IMR-90 (cell line): ENCODE measurements at regions not wholly inside any gene's neighbourhood (a gene's known extent, or its start where the extent isn't known, plus 50 kb on each side); places are given as distances from the start of the nearest gene placed in this dataset.

Source experiments
- ATAC-seq: fragments of 200-7000 bp; cut with Tn5 transposase; 2 replicates; pipeline ENCODE4 v1.9.1; 2020; ENCODE audit warnings: low read depth, mild to moderate bottlenecking, moderate library complexity
- BruUV-seq: library from RNA; stranded (reverse); fragments of 400-500 nt; replicated peaks from 2 replicates; lab custom pipeline; 2021; lab: Mats Ljungman, UMichigan
- CTCF ChIA-PET: fragments of 300-600 bp; formaldehyde crosslinking; extraction: SDS; loops from one replicate; lab custom pipeline; 2021; ENCODE audit warnings: antibody characterized with exemption; lab: Yijun Ruan, JAX
- POLR2A ChIA-PET: fragments of 300-600 bp; sonication (Branson Sonifier 250); formaldehyde crosslinking; loops from one replicate; lab custom pipeline; 2022; ENCODE audit warnings: antibody characterized with exemption; ENCODE audit not compliant: unreplicated experiment; lab: Charles Lee
- DNase-seq: peaks from one replicate; pipeline ENCODE4 v3.0.0; 2013
- H2AFZ ChIP-seq: replicated peaks from 2 replicates; pipeline ENCODE3; 2013; ENCODE audit warnings: low read length, mild to moderate bottlenecking; ENCODE audit not compliant: poor library complexity
- H2AK5ac ChIP-seq: 2 replicates; pipeline ENCODE4 v1.6.1; 2013; ENCODE audit warnings: low read depth, low read length, inconsistent platforms
- H2AK9ac ChIP-seq: replicated peaks from 2 replicates; pipeline ENCODE3; 2013; ENCODE audit warnings: mild to moderate bottlenecking, low read depth, low read length, moderate library complexity; ENCODE audit not compliant: poor library complexity
- H2BK120ac ChIP-seq: 2 replicates; pipeline ENCODE4 v1.6.1; 2013; ENCODE audit warnings: low read depth, low read length, inconsistent platforms
- H2BK15ac ChIP-seq: 3 replicates; pipeline ENCODE4 v1.6.1; 2013; ENCODE audit warnings: low read depth, low read length, inconsistent platforms
- H2BK20ac ChIP-seq: 2 replicates; pipeline ENCODE4 v1.6.1; 2013; ENCODE audit warnings: low read depth, mild to moderate bottlenecking, inconsistent platforms, low read length, moderate library complexity
- H2BK5ac ChIP-seq: 2 replicates; pipeline ENCODE4 v1.6.1; 2013; ENCODE audit warnings: mild to moderate bottlenecking, low read depth, low read length, inconsistent platforms; ENCODE audit not compliant: poor library complexity, severe bottlenecking
- H3K14ac ChIP-seq: replicated peaks from 2 replicates; pipeline ENCODE4 v1.6.1; 2013; ENCODE audit warnings: low read depth, low read length, inconsistent platforms
- H3K18ac ChIP-seq: 2 replicates; pipeline ENCODE4 v1.6.1; 2013; ENCODE audit warnings: low read depth, low read length, control low read depth
- H3K23ac ChIP-seq: 2 replicates; pipeline ENCODE4 v1.6.1; 2013; ENCODE audit warnings: low read depth, low read length, inconsistent platforms
- H3K27ac ChIP-seq: 2 replicates; pipeline ENCODE4 v1.5.1; 2013; ENCODE audit warnings: mild to moderate bottlenecking, control low read depth, low read length; ENCODE audit not compliant: insufficient read depth
- H3K27me3 ChIP-seq: 2 replicates; pipeline ENCODE4 v1.6.1; 2013; ENCODE audit warnings: low read length; ENCODE audit not compliant: control insufficient read depth, insufficient read depth
- H3K36me3 ChIP-seq: 2 replicates; pipeline ENCODE4 v1.6.1; 2013; ENCODE audit warnings: low read length, mixed read lengths; ENCODE audit not compliant: control insufficient read depth, insufficient read depth
- H3K4ac ChIP-seq: 2 replicates; pipeline ENCODE4 v1.6.1; 2013; ENCODE audit warnings: low read depth, low read length, inconsistent platforms
- H3K4me1 ChIP-seq: 2 replicates; pipeline ENCODE4 v1.6.1; 2013; ENCODE audit warnings: low read length, mixed read lengths; ENCODE audit not compliant: control insufficient read depth, insufficient read depth
- H3K4me2 ChIP-seq: 2 replicates; pipeline ENCODE4 v1.6.1; 2013; ENCODE audit warnings: low read depth, mild to moderate bottlenecking, control low read depth, low read length, moderate library complexity
- H3K4me3 ChIP-seq: 2 replicates; pipeline ENCODE4 v1.5.1; 2013; ENCODE audit warnings: low read depth, mild to moderate bottlenecking, control low read depth, low read length, moderate library complexity; ENCODE audit not compliant: insufficient read depth
- H3K56ac ChIP-seq: 2 replicates; pipeline ENCODE4 v1.6.1; 2013; ENCODE audit warnings: low read length, inconsistent platforms; ENCODE audit not compliant: insufficient read depth; ENCODE audit errors: extremely low read depth
- H3K79me1 ChIP-seq, 2 experiments: 2 replicates each; pipeline ENCODE4 v1.6.1; 2013; ENCODE audit warnings: low read length in 2 of 2, inconsistent platforms in 1 of 2, low read depth in 1 of 2
- H3K9ac ChIP-seq: 2 replicates; pipeline ENCODE4 v1.6.1; 2013; ENCODE audit warnings: low read depth, low read length, control low read depth
- H3K9me1 ChIP-seq: 2 replicates; pipeline ENCODE4 v1.6.1; 2013; ENCODE audit warnings: low read length, inconsistent platforms; ENCODE audit not compliant: insufficient read depth
- H3K9me3 ChIP-seq: 2 replicates; pipeline ENCODE4 v1.6.1; 2013; ENCODE audit warnings: low read length; ENCODE audit not compliant: control insufficient read depth, insufficient read depth
- H4K20me1 ChIP-seq: 2 replicates; pipeline ENCODE4 v1.6.1; 2013; ENCODE audit warnings: low read length, inconsistent platforms; ENCODE audit not compliant: insufficient read depth
- H4K5ac ChIP-seq: 2 replicates; pipeline ENCODE4 v1.6.1; 2013; ENCODE audit warnings: mild to moderate bottlenecking, low read depth, low read length, control low read depth
- H4K8ac ChIP-seq, 2 experiments: 2 replicates each; pipeline ENCODE4 v1.6.1; 2013; ENCODE audit warnings: low read depth in 2 of 2, low read length in 2 of 2, control low read depth in 1 of 2, inconsistent platforms in 1 of 2
- H4K91ac ChIP-seq: 2 replicates; pipeline ENCODE4 v1.6.1; 2013; ENCODE audit warnings: low read depth, low read length, inconsistent platforms; ENCODE audit not compliant: insufficient read depth
- BHLHE40 ChIP-seq: fragments of 150-350 bp; IDR thresholded peaks from 2 replicates; pipeline ENCODE4 v1.6.1; 2016; ENCODE audit warnings: mild to moderate bottlenecking, low read depth, low read length
- CEBPB ChIP-seq: IDR thresholded peaks from 2 replicates; pipeline ENCODE4 v1.6.1; 2012; ENCODE audit warnings: low read depth, low read length, improper control_type of control experiment
- CHD1 ChIP-seq: IDR thresholded peaks from 2 replicates; pipeline ENCODE4 v1.6.1; 2012; ENCODE audit warnings: low read depth, low read length, improper control_type of control experiment
- FOS ChIP-seq: fragments of 150-350 bp; IDR thresholded peaks from 2 replicates; pipeline ENCODE4 v1.6.1; 2016; ENCODE audit warnings: low read depth, low read length
- MAFK ChIP-seq: IDR thresholded peaks from 2 replicates; pipeline ENCODE4 v1.6.1; 2012; ENCODE audit warnings: low read depth, low read length, improper control_type of control experiment
- MAZ ChIP-seq: IDR thresholded peaks from 2 replicates; pipeline ENCODE4 v1.6.1; 2012; ENCODE audit warnings: low read depth, mild to moderate bottlenecking, low read length, improper control_type of control experiment, moderate library complexity, borderline replicate concordance
- MXI1 ChIP-seq: IDR thresholded peaks from 2 replicates; pipeline ENCODE4 v1.6.1; 2012; ENCODE audit warnings: low read depth, mild to moderate bottlenecking, low read length, moderate library complexity, borderline replicate concordance
- NFE2L2 ChIP-seq: fragments of 150-350 bp; IDR thresholded peaks from 2 replicates; pipeline ENCODE4 v1.6.1; 2016; ENCODE audit warnings: low read depth, mild to moderate bottlenecking, low read length
- POLR2A ChIP-seq: IDR thresholded peaks from 2 replicates; pipeline ENCODE4 v1.6.1; 2012; ENCODE audit warnings: mild to moderate bottlenecking, low read depth, low read length
- RAD21 ChIP-seq: IDR thresholded peaks from 2 replicates; pipeline ENCODE4 v1.6.1; 2012; ENCODE audit warnings: low read length, improper control_type of control experiment
- RCOR1 ChIP-seq: IDR thresholded peaks from 2 replicates; pipeline ENCODE4 v1.6.1; 2012; ENCODE audit warnings: mild to moderate bottlenecking, low read length, improper control_type of control experiment; ENCODE audit not compliant: insufficient replicate concordance
- RFX5 ChIP-seq: IDR thresholded peaks from 2 replicates; pipeline ENCODE4 v1.8.0; 2012; ENCODE audit warnings: low read depth, mild to moderate bottlenecking, low read length, moderate library complexity
- SMC3 ChIP-seq: fragments of 150-350 bp; IDR thresholded peaks from 2 replicates; pipeline ENCODE4 v1.6.1; 2016; ENCODE audit warnings: low read depth, mild to moderate bottlenecking, antibody characterized with exemption, low read length, moderate library complexity
- WGBS, 2 experiments: methylation state at CpG; one replicate each; pipeline versions ENCODE4 v1.1.5 to v1.1.7; 2013; ENCODE audit warnings: missing lambda C conversion rate in 2 of 2; ENCODE audit not compliant: insufficient read length in 1 of 2; ENCODE audit errors: extremely low coverage in 2 of 2; 5-methylcytosine and 5-hydroxymethylcytosine counted together
- dilution Hi-C: fragments of 300-500 bp; cut with HindIII; formaldehyde crosslinking; loops from one replicate; pipeline ENCODE4 v1.14.3; 2018; ENCODE audit warnings: low sequenced_read_pairs; ENCODE audit not compliant: unreplicated experiment
- in situ Hi-C: fragments of 300-500 bp; cut with MboI; formaldehyde crosslinking; loops from 3 replicates; pipeline ENCODE4 v1.14.3; 2019; ENCODE audit warnings: low sequenced_read_pairs, inconsistent platforms, mixed read lengths
- intact Hi-C: fragments of 100-400 bp; cut with micrococcal nuclease; formaldehyde crosslinking; loops from 2 replicates; pipeline ENCODE4 v1.10.0; 2022
- TF ChIP-seq, protein P1 (sequence below): conservative IDR thresholded peaks from 2 replicates; pipeline ENCODE4 v1.5.1; 2012; ENCODE audit warnings: mild to moderate bottlenecking, low read depth, low read length, improper control_type of control experiment
- TF ChIP-seq, protein P2 (sequence below): fragments of 150-350 bp; IDR thresholded peaks from 2 replicates; pipeline ENCODE4 v1.6.1; 2017; ENCODE audit warnings: mild to moderate bottlenecking, antibody characterized with exemption, low read length, low read depth
- TF ChIP-seq, protein P3 (sequence below): fragments of 150-350 bp; IDR thresholded peaks from 2 replicates; pipeline ENCODE4 v1.6.1; 2016; ENCODE audit warnings: low read depth, mild to moderate bottlenecking, low read length, moderate library complexity, borderline replicate concordance

DNA sequence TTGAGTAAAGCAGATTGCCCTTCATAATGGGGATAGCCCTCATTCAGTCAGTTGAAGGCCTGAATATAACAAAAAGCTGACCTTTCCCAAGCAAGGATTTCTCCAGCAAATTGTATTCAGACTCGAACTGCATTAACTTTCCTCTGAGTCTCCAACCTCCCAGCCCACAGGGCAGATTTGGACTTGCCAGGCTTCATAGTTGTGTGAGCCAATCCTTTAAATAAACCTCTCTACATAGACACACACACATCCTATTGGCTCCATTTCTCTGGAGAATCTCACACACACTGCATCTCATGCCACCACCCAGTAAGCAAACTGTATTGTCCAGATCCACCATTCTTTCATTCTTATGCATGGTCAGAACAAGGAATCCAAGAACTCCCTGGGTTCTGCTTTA is 225.1 kb downstream of the MPDZ start:
- Histone ChIP-seq H2BK120ac (no peak overlapping the region), H3K9me1 (no peaks in the 10 kb centered on the region), H2BK15ac (no peak overlapping the region), H3K23ac (no peak overlapping the region), H3K4me1 (no peaks in the 10 kb centered on the region), H2BK20ac (no peak overlapping the region), H3K36me3 (no peaks in the 10 kb centered on the region), H3K27ac (no peak overlapping the region), H2AK5ac (no peak overlapping the region), H3K4me2 (no peak overlapping the region), H2AK9ac (no peak overlapping the region), H3K4ac (no peak overlapping the region), H3K56ac (no peak overlapping the region), H3K18ac (no peak overlapping the region), H2AFZ (no peak overlapping the region), H3K4me3 (no peak overlapping the region), H3K9ac (no peak overlapping the region), H3K9me3 (no peaks in the 10 kb centered on the region), H2BK5ac (no peak overlapping the region), H4K20me1 (no peaks in the 10 kb centered on the region), H3K14ac (no peak overlapping the region), H3K27me3 (peaks cover 3% of the 10 kb centered on the region), H4K91ac (no peak overlapping the region), H4K5ac (no peak overlapping the region), H3K79me1 (no peaks in the 10 kb centered on the region), H4K8ac (no peak overlapping the region)
- intact Hi-C loops (no loop called here), in situ Hi-C loops (no loop called here), dilution Hi-C loops (no loop called here)
- DNase-seq (no peak), ATAC-seq (no peak)
- CTCF ChIA-PET = no interaction called here
- WGBS, 2 experiments = no CpG with 5 or more reads among the region's 1 CpG
- POLR2A ChIA-PET = no interaction called here
- TF ChIP-seq RAD21 (no peak), NFE2L2 (no peak), BHLHE40 (no peak), RFX5 (no peak), POLR2A (no peak), CEBPB (no peak), CHD1 (no peak), RCOR1 (no peak), MAFK (no peak), FOS (no peak), MXI1 (no peak), MAZ (no peak), SMC3 (no peak)
- TF ChIP-seq, protein P1, sequence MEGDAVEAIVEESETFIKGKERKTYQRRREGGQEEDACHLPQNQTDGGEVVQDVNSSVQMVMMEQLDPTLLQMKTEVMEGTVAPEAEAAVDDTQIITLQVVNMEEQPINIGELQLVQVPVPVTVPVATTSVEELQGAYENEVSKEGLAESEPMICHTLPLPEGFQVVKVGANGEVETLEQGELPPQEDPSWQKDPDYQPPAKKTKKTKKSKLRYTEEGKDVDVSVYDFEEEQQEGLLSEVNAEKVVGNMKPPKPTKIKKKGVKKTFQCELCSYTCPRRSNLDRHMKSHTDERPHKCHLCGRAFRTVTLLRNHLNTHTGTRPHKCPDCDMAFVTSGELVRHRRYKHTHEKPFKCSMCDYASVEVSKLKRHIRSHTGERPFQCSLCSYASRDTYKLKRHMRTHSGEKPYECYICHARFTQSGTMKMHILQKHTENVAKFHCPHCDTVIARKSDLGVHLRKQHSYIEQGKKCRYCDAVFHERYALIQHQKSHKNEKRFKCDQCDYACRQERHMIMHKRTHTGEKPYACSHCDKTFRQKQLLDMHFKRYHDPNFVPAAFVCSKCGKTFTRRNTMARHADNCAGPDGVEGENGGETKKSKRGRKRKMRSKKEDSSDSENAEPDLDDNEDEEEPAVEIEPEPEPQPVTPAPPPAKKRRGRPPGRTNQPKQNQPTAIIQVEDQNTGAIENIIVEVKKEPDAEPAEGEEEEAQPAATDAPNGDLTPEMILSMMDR = no peak
- TF ChIP-seq, protein P2, sequence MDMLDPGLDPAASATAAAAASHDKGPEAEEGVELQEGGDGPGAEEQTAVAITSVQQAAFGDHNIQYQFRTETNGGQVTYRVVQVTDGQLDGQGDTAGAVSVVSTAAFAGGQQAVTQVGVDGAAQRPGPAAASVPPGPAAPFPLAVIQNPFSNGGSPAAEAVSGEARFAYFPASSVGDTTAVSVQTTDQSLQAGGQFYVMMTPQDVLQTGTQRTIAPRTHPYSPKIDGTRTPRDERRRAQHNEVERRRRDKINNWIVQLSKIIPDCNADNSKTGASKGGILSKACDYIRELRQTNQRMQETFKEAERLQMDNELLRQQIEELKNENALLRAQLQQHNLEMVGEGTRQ = no peak
- TF ChIP-seq, protein P3, sequence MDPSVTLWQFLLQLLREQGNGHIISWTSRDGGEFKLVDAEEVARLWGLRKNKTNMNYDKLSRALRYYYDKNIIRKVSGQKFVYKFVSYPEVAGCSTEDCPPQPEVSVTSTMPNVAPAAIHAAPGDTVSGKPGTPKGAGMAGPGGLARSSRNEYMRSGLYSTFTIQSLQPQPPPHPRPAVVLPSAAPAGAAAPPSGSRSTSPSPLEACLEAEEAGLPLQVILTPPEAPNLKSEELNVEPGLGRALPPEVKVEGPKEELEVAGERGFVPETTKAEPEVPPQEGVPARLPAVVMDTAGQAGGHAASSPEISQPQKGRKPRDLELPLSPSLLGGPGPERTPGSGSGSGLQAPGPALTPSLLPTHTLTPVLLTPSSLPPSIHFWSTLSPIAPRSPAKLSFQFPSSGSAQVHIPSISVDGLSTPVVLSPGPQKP = no peak
- BruUV-seq = no TSS peak
